AG10803 (cell line): ENCODE measurements at regions not wholly inside any gene's neighbourhood (a gene's known extent, or its start where the extent isn't known, plus 50 kb on each side); places are given as distances from the start of the nearest gene placed in this dataset.

Experiments used
- DNase-seq: peaks from one replicate; pipeline ENCODE4 v3.0.0; 2010; ENCODE audit warnings: low read depth
- H3K4me3 ChIP-seq: 2 replicates; pipeline ENCODE4 v1.5.1; 2011; ENCODE audit warnings: mild to moderate bottlenecking, low read length, control low read depth
- TF ChIP-seq, protein P1 (sequence below): conservative IDR thresholded peaks from 2 replicates; pipeline ENCODE4 v1.5.1; 2011; ENCODE audit warnings: mild to moderate bottlenecking, low read length, control low read depth, inconsistent platforms

DNA sequence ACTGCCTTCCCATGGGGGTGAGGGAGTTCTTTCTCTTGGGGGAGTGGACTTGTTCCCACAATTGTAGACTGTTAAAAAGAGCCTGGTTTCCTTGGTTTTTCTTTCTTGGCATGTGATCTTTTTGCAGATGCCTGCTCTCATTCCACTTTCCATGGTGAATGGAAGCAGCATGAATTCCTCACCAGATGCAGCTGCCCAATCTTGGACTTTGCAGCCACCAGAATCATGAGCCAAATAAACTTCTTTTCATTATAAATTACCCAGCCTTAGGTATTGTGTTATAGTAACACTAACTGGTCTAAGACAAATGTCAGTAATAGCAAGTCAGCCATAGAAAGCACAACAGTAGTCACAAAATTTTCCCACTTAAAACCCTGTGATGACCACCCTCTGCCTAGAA lies 260.5 kb upstream of the THBS1 start:
- no peak overlapping the region for H3K4me3 ChIP-seq
- TF ChIP-seq, protein P1, sequence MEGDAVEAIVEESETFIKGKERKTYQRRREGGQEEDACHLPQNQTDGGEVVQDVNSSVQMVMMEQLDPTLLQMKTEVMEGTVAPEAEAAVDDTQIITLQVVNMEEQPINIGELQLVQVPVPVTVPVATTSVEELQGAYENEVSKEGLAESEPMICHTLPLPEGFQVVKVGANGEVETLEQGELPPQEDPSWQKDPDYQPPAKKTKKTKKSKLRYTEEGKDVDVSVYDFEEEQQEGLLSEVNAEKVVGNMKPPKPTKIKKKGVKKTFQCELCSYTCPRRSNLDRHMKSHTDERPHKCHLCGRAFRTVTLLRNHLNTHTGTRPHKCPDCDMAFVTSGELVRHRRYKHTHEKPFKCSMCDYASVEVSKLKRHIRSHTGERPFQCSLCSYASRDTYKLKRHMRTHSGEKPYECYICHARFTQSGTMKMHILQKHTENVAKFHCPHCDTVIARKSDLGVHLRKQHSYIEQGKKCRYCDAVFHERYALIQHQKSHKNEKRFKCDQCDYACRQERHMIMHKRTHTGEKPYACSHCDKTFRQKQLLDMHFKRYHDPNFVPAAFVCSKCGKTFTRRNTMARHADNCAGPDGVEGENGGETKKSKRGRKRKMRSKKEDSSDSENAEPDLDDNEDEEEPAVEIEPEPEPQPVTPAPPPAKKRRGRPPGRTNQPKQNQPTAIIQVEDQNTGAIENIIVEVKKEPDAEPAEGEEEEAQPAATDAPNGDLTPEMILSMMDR, result no peak
- DNase-seq, result no peak

DNA sequence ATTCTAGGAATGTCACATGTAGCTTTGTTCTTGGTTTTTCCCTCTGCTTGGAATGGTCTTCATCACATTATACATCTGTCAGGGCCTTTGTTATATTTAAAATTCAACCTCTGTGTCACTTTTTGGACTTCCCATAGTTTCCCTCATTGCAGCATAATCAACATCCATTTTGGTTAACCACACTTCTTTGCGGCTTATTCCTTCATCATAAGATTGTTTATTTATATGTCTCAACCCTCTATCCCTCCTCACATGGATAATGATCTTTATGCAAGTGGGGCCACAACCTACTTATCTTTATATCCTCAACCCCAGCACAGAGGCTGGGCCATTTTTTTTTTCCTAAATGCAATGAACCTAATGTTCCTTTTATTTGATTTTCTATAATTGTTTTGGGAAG lies 260.0 kb upstream of the THBS1 start:
- TF ChIP-seq, protein P1, result no peak
- H3K4me3 ChIP-seq, result no peak overlapping the region
- no peak for DNase-seq

DNA sequence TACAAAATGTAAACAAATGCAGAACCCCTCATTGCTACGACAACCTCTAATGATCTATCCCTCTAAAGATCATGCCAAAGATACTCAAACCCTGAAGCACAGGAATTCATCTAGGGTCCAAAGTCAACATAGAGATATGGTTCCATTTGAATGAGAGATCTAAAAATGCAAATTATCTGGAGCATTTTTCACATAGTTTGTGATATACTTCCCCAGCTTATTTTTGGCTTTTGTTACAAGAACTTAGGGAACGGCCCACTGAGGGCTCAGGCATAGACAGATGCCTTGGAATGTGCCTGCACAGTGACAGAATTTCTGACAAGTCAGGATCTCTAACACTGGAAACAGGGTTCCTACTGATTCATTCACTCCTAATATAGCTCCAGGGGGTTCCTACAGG lies 258.9 kb upstream of the THBS1 start:
- peak; percentile 68 for DNase-seq
- H3K4me3 ChIP-seq, result no peak overlapping the region
- TF ChIP-seq, protein P1, result no peak

DNA sequence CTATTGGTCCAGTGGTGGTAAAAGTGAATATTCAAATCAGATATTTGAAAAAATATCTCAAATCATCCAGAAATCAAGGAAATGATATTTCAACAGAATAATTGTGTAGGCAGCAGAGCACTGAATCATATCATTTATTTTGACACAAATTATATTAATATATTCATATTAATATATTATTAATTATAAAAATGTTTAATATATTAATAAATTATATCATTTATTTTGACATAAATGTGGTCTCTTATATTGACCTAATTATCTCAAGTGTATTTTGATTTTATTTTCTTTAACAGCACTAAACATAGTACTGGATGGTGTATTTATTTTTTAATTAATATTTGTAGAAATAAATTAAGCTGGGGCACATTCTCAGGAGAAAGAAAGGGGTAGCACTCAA lies 257.7 kb upstream of the THBS1 start:
- no peak for DNase-seq
- TF ChIP-seq, protein P1, result no peak
- H3K4me3 ChIP-seq, result no peak overlapping the region

DNA sequence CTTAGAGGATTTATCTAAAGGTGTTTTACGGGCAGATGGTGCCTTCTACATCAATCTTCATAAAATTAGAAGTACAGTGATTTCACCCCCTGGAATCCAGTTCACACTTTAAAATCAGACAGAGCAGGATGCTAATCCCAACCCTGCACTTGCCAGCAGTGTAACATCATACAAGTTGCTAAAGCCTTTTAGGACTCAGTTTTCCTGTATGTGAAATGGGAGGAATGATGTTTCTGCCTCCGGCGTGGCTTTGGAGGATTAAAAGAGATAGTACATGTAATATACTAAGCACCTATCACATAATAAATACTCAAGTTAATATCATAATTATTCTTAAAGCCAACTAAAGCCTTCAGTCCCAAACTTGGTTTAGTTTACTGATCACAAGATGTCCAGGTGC lies 257.2 kb upstream of the THBS1 start:
- no peak for DNase-seq
- H3K4me3 ChIP-seq, result no peak overlapping the region
- TF ChIP-seq, protein P1, result no peak

DNA sequence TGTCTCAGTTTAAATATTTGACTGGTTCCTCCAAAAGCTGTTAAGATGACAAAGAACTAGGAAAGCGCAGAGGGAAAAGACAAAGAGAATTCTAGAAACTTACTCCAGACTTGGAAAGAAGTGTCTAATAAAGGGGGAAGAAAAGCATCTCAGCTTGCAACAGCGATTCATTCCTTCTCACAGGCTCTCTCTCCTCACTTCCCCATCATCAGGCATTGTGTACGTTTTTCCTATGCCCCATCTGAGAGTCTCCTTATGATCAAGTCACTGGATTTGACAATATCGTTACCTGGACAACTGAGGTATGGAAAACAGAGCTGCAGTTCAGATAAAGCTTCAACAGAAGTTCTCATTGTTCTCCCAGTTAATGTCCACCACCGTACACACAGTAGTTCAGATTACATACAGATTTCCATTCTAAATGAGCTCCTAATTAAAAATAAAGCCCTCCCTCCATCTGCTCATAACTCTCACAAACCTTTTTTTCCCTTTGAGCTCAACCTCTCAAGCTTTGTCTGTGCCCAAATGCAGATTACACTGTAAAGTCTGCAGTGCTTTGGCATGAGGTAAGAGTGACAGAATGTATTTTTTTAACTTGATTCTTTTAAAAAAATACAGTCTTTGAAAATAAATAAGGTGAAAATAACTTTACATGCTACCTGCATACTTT lies 254.4 kb upstream of the THBS1 start:
- TF ChIP-seq, protein P1, result no peak
- no peak for DNase-seq
- no peak overlapping the region for H3K4me3 ChIP-seq

DNA sequence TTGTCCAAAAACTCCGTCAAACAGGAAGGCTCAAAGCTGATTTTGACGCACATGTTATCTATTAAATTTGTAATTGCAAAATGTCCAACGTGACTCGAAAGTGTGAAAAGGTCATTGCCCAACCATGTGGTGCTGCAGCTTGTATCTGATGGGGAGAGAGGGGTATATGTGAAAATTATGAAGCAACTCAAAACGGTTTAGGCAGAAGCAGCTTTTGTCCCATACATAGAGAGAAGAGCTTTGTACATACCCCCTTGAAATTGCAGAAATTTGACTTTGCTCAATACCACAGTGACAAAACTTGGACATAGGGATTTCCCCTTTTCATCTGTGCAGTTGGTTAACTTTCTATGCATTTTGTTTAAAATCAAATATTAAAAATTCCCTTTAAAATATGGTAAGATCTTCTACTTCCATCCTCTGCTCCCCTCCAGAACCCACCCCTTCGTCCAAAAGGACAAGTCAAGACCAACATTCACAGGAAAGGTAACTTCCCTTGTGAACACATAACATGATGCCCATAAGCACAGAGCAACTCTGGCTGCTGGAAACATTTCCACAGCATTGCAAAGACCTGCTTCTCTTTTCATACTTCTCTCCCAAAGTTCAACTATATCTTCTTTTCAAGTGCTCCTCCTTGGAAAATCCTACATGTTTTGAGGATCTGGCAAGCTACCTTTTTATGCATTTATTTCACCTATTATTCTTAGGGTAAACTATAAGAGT lies 253.7 kb upstream of the THBS1 start:
- DNase-seq, result peak; percentile 81
- H3K4me3 ChIP-seq, result no peak overlapping the region
- TF ChIP-seq, protein P1, result no peak
